ENCODE measurements at regions not wholly inside any gene's neighbourhood (a gene's known extent, or its start where the extent isn't known, plus 50 kb on each side); places are given as distances from the start of the nearest gene placed in this dataset.

DNA sequence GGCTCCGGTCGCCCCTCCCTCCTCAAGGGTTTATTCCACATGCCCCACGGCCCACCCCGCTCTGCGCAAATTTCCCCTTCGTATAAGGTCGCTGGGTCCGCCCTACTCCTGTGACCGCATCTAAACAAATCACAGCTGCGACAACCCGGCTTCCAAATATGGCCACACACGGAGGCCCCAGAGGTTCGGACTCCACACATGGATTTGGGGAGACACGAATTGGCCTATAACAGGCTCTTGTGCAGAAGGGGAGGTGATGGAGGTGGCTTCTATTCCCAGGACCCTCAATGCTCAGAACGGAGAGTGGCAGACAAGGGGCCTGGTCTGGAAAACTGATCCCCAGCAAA lies 90.1 kb downstream of the FOXL3 start:
- H3K27me3 Mint-ChIP-seq (ENCODE audit: insufficient read depth), result peaks cover 12% of the 10 kb centered on the region
- 34 to 45% methylated on average over 12 to 15 of the region's 15 CpGs for WGBS, 2 experiments (ENCODE audit: insufficient coverage in 1 of 2, insufficient read length in 1 of 2)
- H3K27me3 ChIP-seq (ENCODE audit: control insufficient read depth, insufficient read depth, low read length, poor library complexity, severe bottlenecking), result no peaks in the 10 kb centered on the region
- peak; percentile 55 for DNase-seq
- no peak for TF ChIP-seq CTCF (conservative IDR thresholded peaks at IDR 0.05)
- no peak overlapping the region for H3K9ac ChIP-seq (ENCODE audit: extremely low read depth, low read length, poor library complexity, severe bottlenecking)
- H3K36me3 ChIP-seq (ENCODE audit: control insufficient read depth, insufficient read depth, low read length), result no peaks in the 10 kb centered on the region
- H3K4me1 Mint-ChIP-seq, result peaks cover 3% of the 10 kb centered on the region
- H3K4me3 Mint-ChIP-seq, result no peak overlapping the region
- peaks cover 10% of the 10 kb centered on the region for H3K9me3 Mint-ChIP-seq
- no peak overlapping the region for H3K27ac ChIP-seq (ENCODE audit: low read depth, low read length)
- no peak overlapping the region for H3K4me3 ChIP-seq (ENCODE audit: low read length)
- peaks cover 13% of the 10 kb centered on the region for H3K9me3 ChIP-seq (ENCODE audit: control insufficient read depth, low read length)
- no peaks in the 10 kb centered on the region for H3K36me3 Mint-ChIP-seq (ENCODE audit: low read depth)
- H3K27ac Mint-ChIP-seq, result no peak overlapping the region
- H3K4me1 ChIP-seq (ENCODE audit: control insufficient read depth, insufficient read depth, low read length), result no peaks in the 10 kb centered on the region

DNA sequence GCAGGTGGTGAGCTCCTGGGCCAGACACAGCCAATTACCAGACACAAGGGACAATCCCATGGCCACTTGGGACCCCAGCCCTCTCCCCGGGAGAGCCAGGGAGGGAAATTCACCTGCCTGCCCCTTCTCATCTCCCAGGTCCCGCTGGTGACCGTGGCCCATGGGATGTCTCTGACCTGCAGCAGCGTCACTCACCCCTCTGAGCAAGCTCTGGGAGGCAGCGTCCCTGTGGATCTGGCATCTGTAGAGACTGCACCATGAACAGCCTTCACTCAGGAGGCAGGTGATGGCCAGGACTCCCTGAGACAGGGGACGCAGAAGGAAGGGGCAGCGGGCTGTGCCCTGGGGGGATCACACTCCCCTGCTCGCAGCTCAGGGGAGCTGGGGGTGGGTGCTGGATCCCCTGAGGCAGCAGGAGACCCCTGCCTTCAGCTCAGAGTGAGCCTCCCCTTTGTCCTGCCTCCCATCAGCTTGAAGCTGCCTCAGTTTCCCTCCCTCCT lies 90.8 kb downstream of the FOXL3 start:
- H3K9me3 Mint-ChIP-seq, result peaks cover 16% of the 10 kb centered on the region

DNA sequence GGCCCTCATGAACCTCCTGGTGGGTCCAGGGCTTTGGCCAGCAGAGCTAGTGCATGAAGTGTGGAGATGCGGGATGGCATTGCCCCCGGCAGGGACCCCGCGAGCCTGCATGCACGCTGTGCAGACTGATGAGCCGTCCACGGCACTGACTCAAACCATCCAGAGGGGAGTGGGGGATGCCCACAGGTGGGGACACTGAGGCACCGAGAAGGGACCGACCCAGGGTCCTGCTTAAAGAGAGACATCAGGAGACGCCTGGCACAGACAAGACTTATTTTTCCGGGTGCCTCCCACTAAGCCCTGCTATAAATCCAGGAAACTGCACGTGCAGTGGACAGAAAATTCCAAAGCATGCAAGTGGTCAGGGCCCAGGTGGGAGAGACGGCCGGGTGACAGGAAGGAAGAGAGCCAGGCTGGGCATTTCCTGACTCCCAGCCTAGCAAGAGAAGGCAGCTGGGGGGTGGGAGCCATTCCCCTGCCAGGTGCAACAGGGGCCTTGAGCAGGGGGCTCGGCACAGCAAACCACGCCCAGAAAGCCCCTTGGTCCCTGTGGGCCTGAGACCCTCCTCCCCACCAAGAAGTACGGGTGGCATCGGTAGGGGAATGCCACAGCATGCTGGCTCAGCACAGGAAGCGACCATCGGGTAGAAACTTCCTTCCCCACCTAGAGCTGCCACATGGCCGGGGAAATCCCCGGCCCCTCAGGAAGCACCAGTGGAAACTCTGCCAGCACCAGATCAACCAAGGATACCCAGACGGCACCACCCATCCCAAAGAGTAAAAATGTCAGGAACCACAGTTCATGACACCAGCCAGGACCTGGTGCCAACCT lies 91.5 kb downstream of the FOXL3 start:
- TF ChIP-seq CTCF (conservative IDR thresholded peaks at IDR 0.05), result no peak
- H3K36me3 Mint-ChIP-seq (ENCODE audit: low read depth), result no peaks in the 10 kb centered on the region
- Histone ChIP-seq H3K4me1 (ENCODE audit: control insufficient read depth, insufficient read depth, low read length) (no peaks in the 10 kb centered on the region), H3K27me3 (ENCODE audit: control insufficient read depth, insufficient read depth, low read length, poor library complexity, severe bottlenecking) (no peaks in the 10 kb centered on the region), H3K4me3 (ENCODE audit: low read length) (no peak overlapping the region), H3K9ac (ENCODE audit: extremely low read depth, low read length, poor library complexity, severe bottlenecking) (no peak overlapping the region), H3K9me3 (ENCODE audit: control insufficient read depth, low read length) (peaks cover 13% of the 10 kb centered on the region), H3K27ac (ENCODE audit: low read depth, low read length) (no peak overlapping the region), H3K36me3 (ENCODE audit: control insufficient read depth, insufficient read depth, low read length) (no peaks in the 10 kb centered on the region)
- H3K4me1 Mint-ChIP-seq, result peaks cover 3% of the 10 kb centered on the region
- peak; percentile 25 for DNase-seq
- H3K4me3 Mint-ChIP-seq, result no peak overlapping the region
- H3K27me3 Mint-ChIP-seq (ENCODE audit: insufficient read depth), result peaks cover 18% of the 10 kb centered on the region
- H3K9me3 Mint-ChIP-seq, result peaks cover 19% of the 10 kb centered on the region
- H3K27ac Mint-ChIP-seq, result no peak overlapping the region
- whole genome bisulfite sequencing, 2 experiments (ENCODE audit: insufficient coverage in 1 of 2, insufficient read length in 1 of 2), result 87 to 89% methylated on average over 14 to 23 of the region's 23 CpGs

More for the DNA sequence above, 90.8 kb downstream of the FOXL3 start:
- Histone ChIP-seq H3K27me3 (ENCODE audit: control insufficient read depth, insufficient read depth, low read length, poor library complexity, severe bottlenecking) (no peaks in the 10 kb centered on the region), H3K36me3 (ENCODE audit: control insufficient read depth, insufficient read depth, low read length) (no peaks in the 10 kb centered on the region), H3K9me3 (ENCODE audit: control insufficient read depth, low read length) (peaks cover 13% of the 10 kb centered on the region), H3K4me3 (ENCODE audit: low read length) (no peak overlapping the region), H3K9ac (ENCODE audit: extremely low read depth, low read length, poor library complexity, severe bottlenecking) (no peak overlapping the region), H3K27ac (ENCODE audit: low read depth, low read length) (no peak overlapping the region), H3K4me1 (ENCODE audit: control insufficient read depth, insufficient read depth, low read length) (no peaks in the 10 kb centered on the region)
- Mint-ChIP-seq H3K4me3 (no peak overlapping the region), H3K4me1 (peaks cover 3% of the 10 kb centered on the region), H3K36me3 (ENCODE audit: low read depth) (no peaks in the 10 kb centered on the region), H3K27me3 (ENCODE audit: insufficient read depth) (peaks cover 16% of the 10 kb centered on the region), H3K27ac (no peak overlapping the region)
- peak; percentile 43 for DNase-seq
- TF ChIP-seq CTCF (conservative IDR thresholded peaks at IDR 0.05), result no peak
- 83 to 96% methylated on average over 4 to 8 of the region's 8 CpGs for WGBS, 2 experiments (ENCODE audit: insufficient coverage in 1 of 2, insufficient read length in 1 of 2)

Data from endodermal cell (in vitro differentiated cells).